Hepatocyte (in vitro differentiated cells): ENCODE measurements at regions not wholly inside any gene's neighbourhood (a gene's known extent, or its start where the extent isn't known, plus 50 kb on each side); places are given as distances from the start of the nearest gene placed in this dataset.

Experiments used
- EZH2 ChIP-seq: fragments of 200-600 bp; sonication (generic); IDR thresholded peaks from 2 replicates; pipeline ENCODE4 v1.6.1; 2016; ENCODE audit warnings: antibody characterized with exemption, mild to moderate bottlenecking, borderline replicate concordance
- TF ChIP-seq, protein P1 (sequence below): fragments of 200-600 bp; sonication (generic); IDR thresholded peaks from 2 replicates; pipeline ENCODE4 v1.5.1; 2016; ENCODE audit warnings: antibody characterized with exemption, mild to moderate bottlenecking; ENCODE audit not compliant: poor library complexity

DNA sequence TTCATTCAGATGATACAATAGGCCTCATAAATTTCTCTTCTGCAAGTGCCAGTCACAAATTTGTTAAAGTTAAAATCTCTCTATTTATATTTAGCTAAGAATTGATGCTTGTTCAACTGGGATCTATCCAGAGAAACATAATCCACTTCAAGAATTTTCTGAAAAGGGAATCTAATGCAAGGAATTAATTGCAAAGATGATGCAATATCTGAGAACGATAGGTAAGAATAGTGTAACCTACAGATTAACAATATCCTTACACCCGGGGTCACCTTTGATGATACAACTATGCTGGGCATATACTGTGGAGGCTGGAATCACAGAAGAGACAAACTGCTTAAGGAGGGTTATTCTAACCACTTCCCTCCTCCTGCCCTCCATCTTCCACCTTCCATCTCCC is 295.1 kb downstream of the FOXG1 start:
- TF ChIP-seq, protein P1, sequence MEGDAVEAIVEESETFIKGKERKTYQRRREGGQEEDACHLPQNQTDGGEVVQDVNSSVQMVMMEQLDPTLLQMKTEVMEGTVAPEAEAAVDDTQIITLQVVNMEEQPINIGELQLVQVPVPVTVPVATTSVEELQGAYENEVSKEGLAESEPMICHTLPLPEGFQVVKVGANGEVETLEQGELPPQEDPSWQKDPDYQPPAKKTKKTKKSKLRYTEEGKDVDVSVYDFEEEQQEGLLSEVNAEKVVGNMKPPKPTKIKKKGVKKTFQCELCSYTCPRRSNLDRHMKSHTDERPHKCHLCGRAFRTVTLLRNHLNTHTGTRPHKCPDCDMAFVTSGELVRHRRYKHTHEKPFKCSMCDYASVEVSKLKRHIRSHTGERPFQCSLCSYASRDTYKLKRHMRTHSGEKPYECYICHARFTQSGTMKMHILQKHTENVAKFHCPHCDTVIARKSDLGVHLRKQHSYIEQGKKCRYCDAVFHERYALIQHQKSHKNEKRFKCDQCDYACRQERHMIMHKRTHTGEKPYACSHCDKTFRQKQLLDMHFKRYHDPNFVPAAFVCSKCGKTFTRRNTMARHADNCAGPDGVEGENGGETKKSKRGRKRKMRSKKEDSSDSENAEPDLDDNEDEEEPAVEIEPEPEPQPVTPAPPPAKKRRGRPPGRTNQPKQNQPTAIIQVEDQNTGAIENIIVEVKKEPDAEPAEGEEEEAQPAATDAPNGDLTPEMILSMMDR = no peak
- TF ChIP-seq EZH2 = no peak
